ENCODE measurements at regions not wholly inside any gene's neighbourhood (a gene's known extent, or its start where the extent isn't known, plus 50 kb on each side); places are given as distances from the start of the nearest gene placed in this dataset.
"Not testable (repeated sequence)": the region's sequence is repeated elsewhere in the genome, so short reads cannot be mapped to it uniquely, and the experiment has no call there.

- Histone ChIP-seq H3K4me3 (no peak overlapping the region), H3K27ac (no peak overlapping the region), H3K36me3 (no peaks in the 10 kb centered on the region), H3K9me3 (no peaks in the 10 kb centered on the region), H3K4me1 (no peaks in the 10 kb centered on the region), H3K27me3 (no peaks in the 10 kb centered on the region)
- 78 to 79% methylated on average over 4 of the region's 19 CpGs for WGBS, 2 donors
- intact Hi-C loops (cut with DNase I), result no loop called here
- TF ChIP-seq POLR2A (IDR thresholded peaks at IDR 0.05), result no peak
- TF ChIP-seq, protein P1, sequence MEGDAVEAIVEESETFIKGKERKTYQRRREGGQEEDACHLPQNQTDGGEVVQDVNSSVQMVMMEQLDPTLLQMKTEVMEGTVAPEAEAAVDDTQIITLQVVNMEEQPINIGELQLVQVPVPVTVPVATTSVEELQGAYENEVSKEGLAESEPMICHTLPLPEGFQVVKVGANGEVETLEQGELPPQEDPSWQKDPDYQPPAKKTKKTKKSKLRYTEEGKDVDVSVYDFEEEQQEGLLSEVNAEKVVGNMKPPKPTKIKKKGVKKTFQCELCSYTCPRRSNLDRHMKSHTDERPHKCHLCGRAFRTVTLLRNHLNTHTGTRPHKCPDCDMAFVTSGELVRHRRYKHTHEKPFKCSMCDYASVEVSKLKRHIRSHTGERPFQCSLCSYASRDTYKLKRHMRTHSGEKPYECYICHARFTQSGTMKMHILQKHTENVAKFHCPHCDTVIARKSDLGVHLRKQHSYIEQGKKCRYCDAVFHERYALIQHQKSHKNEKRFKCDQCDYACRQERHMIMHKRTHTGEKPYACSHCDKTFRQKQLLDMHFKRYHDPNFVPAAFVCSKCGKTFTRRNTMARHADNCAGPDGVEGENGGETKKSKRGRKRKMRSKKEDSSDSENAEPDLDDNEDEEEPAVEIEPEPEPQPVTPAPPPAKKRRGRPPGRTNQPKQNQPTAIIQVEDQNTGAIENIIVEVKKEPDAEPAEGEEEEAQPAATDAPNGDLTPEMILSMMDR (IDR thresholded peaks at IDR 0.05), result no peak
- no peak for DNase-seq
Observed at GRCh38 chr14:105894125-105894977, 368.0 kb downstream of the TMEM121 start.

DNA sequence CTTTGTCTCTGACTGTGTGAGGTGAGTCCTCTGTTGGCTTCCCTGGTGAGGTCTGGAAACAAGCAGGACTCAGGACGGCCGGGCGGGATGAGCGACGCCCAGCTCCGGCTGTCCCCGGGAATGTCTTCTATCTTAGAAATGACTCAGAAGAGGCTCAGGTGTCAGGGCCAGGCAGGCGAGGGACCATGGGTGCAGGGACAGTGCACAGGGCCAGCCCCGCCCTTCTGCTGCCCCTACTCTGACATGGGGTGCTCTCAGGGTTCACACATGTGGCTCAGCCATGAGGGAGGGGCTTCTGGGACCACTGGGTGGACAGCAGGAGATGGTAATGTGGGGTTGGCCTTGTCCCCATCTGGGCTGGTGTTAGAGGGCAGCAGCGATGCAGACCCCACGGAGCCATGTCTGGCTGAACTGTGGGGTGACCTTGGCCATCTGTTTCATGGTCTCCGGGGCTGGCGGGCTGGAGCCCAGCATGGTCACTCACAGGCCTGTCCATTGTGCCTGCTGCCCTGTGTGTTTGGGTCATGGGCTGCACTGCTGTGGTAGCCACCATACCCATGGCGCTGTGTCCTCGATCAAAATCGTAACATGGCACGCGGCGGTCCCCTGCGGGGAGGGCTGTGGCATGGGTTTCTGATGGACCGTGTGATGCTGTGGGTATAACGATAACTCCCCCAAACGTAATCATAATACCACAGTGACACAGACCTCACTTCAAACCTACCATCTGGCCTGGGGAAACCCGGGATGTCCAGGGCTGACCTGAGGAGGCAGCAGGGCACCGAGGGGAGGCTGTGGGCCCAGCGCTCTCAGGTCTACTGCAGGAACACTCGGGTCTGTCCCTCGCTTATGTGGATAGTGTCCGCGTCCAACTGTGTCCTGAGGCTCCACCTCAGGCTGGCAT is 368.8 kb downstream of the TMEM121 start:
- H3K36me3 ChIP-seq, result no peaks in the 10 kb centered on the region
- H3K9me3 ChIP-seq, result no peaks in the 10 kb centered on the region
- H3K4me1 ChIP-seq, result no peaks in the 10 kb centered on the region
- intact Hi-C loops (cut with DNase I), result no loop called here
- H3K27me3 ChIP-seq, result no peaks in the 10 kb centered on the region
- H3K4me3 ChIP-seq, result no peak overlapping the region
- WGBS, 2 donors, result 70 to 74% methylated on average over 6 to 11 of the region's 30 CpGs
- H3K27ac ChIP-seq, result no peak overlapping the region
- no peak for DNase-seq
- TF ChIP-seq, protein P1 (IDR thresholded peaks at IDR 0.05), result no peak
- TF ChIP-seq POLR2A (IDR thresholded peaks at IDR 0.05), result no peak

DNA sequence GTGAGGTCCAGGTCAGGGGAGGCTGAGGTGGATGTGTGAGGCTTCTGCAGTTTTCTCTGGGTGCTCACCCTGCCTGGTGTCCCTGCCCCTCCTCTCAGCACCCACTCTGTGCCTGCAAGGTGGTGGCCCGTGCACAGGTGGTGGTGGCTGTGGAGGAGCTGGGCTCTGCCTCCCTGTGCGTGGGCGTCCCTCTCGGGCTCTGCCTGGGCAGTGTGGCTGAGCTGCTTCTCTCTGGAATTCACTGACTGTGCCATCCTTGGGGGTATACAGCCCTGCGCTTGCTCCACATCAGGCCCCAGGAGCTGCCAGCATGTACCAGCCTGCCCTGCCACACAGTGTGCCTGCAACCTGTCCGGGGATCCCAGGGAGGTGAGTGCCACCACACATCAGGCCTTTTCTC is 369.8 kb downstream of the TMEM121 start:
- H3K9me3 ChIP-seq; H3K27ac ChIP-seq; H3K4me3 ChIP-seq; H3K4me1 ChIP-seq; H3K36me3 ChIP-seq; intact Hi-C loops (cut with DNase I); H3K27me3 ChIP-seq; DNase-seq: not testable (repeated sequence)
- WGBS, 2 donors, result 47% methylated on average over 2 of the region's 6 CpGs; no CpG with 5 or more reads in 1 of the 2 donors

- H3K27me3 ChIP-seq; H3K4me3 ChIP-seq; H3K36me3 ChIP-seq; H3K9me3 ChIP-seq; H3K4me1 ChIP-seq; H3K27ac ChIP-seq; intact Hi-C loops (cut with DNase I); DNase-seq: not testable (repeated sequence)
- WGBS, 2 donors, result 51 to 63% methylated on average over 6 of the region's 6 CpGs
Observed at GRCh38 chr14:105896961-105897724, 370.8 kb downstream of the TMEM121 start.

DNA sequence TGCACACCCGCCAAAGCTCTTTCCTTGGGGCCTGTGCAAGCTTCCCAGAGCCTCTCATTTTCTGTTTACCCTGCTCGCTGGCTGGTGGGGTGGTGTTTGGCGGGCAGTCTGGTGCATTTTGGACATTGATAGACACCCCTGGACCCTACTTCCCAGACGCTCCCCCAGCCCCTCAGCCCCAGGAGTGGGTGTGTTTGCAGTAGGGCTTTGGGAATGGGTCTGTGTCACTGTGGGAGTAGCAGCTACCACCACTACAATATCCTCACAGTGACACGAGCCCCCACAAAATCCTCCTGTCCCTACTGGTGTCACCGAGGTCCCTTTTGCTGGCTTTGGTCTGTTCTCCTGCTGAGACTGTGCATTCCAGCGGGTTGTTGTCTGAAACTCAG is 371.3 kb downstream of the TMEM121 start:
- no peaks in the 10 kb centered on the region for H3K36me3 ChIP-seq
- H3K27ac ChIP-seq, result no peak overlapping the region
- intact Hi-C loops (cut with DNase I), result no loop called here
- no peak for DNase-seq
- no peaks in the 10 kb centered on the region for H3K27me3 ChIP-seq
- H3K4me1 ChIP-seq, result no peaks in the 10 kb centered on the region
- H3K9me3 ChIP-seq, result no peaks in the 10 kb centered on the region
- 59 to 84% methylated on average over 3 to 5 of the region's 7 CpGs for WGBS, 2 donors
- H3K4me3 ChIP-seq, result no peak overlapping the region
- TF ChIP-seq, protein P1 (IDR thresholded peaks at IDR 0.05), result no peak
- TF ChIP-seq POLR2A (IDR thresholded peaks at IDR 0.05), result no peak
